ENCODE measurements at regions not wholly inside any gene's neighbourhood (a gene's known extent, or its start where the extent isn't known, plus 50 kb on each side); places are given as distances from the start of the nearest gene placed in this dataset.
"Not testable (repeated sequence)": the region's sequence is repeated elsewhere in the genome, so short reads cannot be mapped to it uniquely, and the experiment has no call there.

- H3K27me3 ChIP-seq (replicated peaks in 1 of 2; ENCODE audit: control insufficient read depth in 2 of 2, extremely low read depth in 1 of 2, insufficient read depth in 2 of 2, low read length in 1 of 2): no peaks in the 10 kb centered on the region
- H3K4me3 ChIP-seq (ENCODE audit: control insufficient read depth in 1 of 2, extremely low read depth in 1 of 2, low read length in 1 of 2): no peak overlapping the region
- H3K4me1 ChIP-seq (ENCODE audit: control insufficient read depth in 1 of 2, extremely low read depth in 1 of 2, insufficient read depth in 2 of 2, low read length in 2 of 2): peaks cover 0 to 3% of the 10 kb centered on the region in 2 experiments
- no peaks in the 10 kb centered on the region for H3K9me3 ChIP-seq
- no peak for DNase-seq
- H3K27ac ChIP-seq (ENCODE audit: low read length): no peak overlapping the region
- H3K4me3 Mint-ChIP-seq: no peak overlapping the region
- no peak overlapping the region for H3K27ac Mint-ChIP-seq
- CTCF ChIA-PET: interaction anchor here (0.6 to 0.7 kb wide), 2 partner anchors 26 to 1672 kb away, joined by 4 read pairs; no protein-coding TSS in a partner anchor
- H3K36me3 ChIP-seq (ENCODE audit: control insufficient read depth in 2 of 2, extremely low read depth in 1 of 2, insufficient read depth in 1 of 2, low read length in 1 of 2): peaks cover 0 to 16% of the 10 kb centered on the region in 2 donors
- H3K27me3 Mint-ChIP-seq: no peaks in the 10 kb centered on the region
- H3K36me3 Mint-ChIP-seq: peaks cover 41% of the 10 kb centered on the region
- no peak for ATAC-seq (replicated peaks in 1 of 4)
- H3K4me1 Mint-ChIP-seq: peaks cover 9 to 23% (median 13%) of the 10 kb centered on the region in 3 donors
- WGBS (ENCODE audit: insufficient coverage): 20% methylated on average over 1 of the region's 6 CpGs
- no peaks in the 10 kb centered on the region for H3K9me3 Mint-ChIP-seq
- POLR2A ChIA-PET: no interaction called here
Observed at GRCh38 chr6:27700337-27700736, 211.9 kb downstream of the OR2B2 start.

DNA sequence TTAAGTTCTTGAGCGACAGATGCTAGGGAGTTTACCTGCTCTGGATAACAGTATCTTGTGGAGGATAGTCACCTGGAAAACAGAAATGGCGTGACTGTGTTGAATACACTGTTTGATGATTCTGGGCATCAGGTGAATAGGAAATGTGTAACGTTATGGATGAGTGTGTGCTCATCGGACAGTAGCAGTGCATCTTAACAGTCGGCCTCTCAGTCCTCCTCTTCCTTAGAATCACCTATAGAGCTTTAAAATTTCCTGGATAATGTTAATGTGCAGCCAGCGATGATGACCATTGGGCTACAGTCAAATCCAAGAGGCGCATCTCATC is 217.7 kb downstream of the OR2B2 start:
- DNase-seq (no peak), ATAC-seq (replicated peaks in 1 of 4) (peak in 1 of 4 experiments; percentile 19)
- Mint-ChIP-seq H3K27me3 (no peaks in the 10 kb centered on the region), H3K27ac (peak overlapping the region in 1 of 2 donors; percentile 90), H3K4me1 (peaks cover 22 to 35% (median 32%) of the 10 kb centered on the region in 3 donors), H3K4me3 (peak overlapping the region; percentile 94 to 97 (median 97)), H3K36me3 (peaks cover 9% of the 10 kb centered on the region), H3K9me3 (no peaks in the 10 kb centered on the region)
- Histone ChIP-seq H3K36me3 (ENCODE audit: control insufficient read depth in 2 of 2, extremely low read depth in 1 of 2, insufficient read depth in 1 of 2, low read length in 1 of 2) (no peaks in the 10 kb centered on the region), H3K27ac (ENCODE audit: low read length) (no peak overlapping the region), H3K27me3 (replicated peaks in 1 of 2; ENCODE audit: control insufficient read depth in 2 of 2, extremely low read depth in 1 of 2, insufficient read depth in 2 of 2, low read length in 1 of 2) (peaks cover 3 to 4% of the 10 kb centered on the region in 2 experiments), H3K4me1 (ENCODE audit: control insufficient read depth in 1 of 2, extremely low read depth in 1 of 2, insufficient read depth in 2 of 2, low read length in 2 of 2) (peaks cover 0 to 20% of the 10 kb centered on the region in 2 experiments), H3K4me3 (ENCODE audit: control insufficient read depth in 1 of 2, extremely low read depth in 1 of 2, low read length in 1 of 2) (peak overlapping the region; percentile 71 to 98), H3K9me3 (no peaks in the 10 kb centered on the region)
- ChIA-PET POLR2A (no interaction called here), CTCF (interaction anchor here in 1 of 2 donors (0.6 to 0.8 kb wide), 3 partner anchors 16 to 1934 kb away, joined by 3 to 4 read pairs (median 3); no protein-coding TSS in a partner anchor)
- WGBS (ENCODE audit: insufficient coverage): 71% methylated on average over 3 of the region's 7 CpGs

GRCh38 chr6:27693766-27694546 is 218.2 kb downstream of the OR2B2 start:
- Histone ChIP-seq H3K27me3 (replicated peaks in 1 of 2; ENCODE audit: control insufficient read depth in 2 of 2, extremely low read depth in 1 of 2, insufficient read depth in 2 of 2, low read length in 1 of 2) (peaks cover 3 to 4% of the 10 kb centered on the region in 2 experiments), H3K4me3 (ENCODE audit: control insufficient read depth in 1 of 2, extremely low read depth in 1 of 2, low read length in 1 of 2) (peak overlapping the region; percentile 71 to 98), H3K4me1 (ENCODE audit: control insufficient read depth in 1 of 2, extremely low read depth in 1 of 2, insufficient read depth in 2 of 2, low read length in 2 of 2) (peaks cover 2 to 22% of the 10 kb centered on the region in 2 experiments), H3K27ac (ENCODE audit: low read length) (peak overlapping the region; percentile 46), H3K36me3 (ENCODE audit: control insufficient read depth in 2 of 2, extremely low read depth in 1 of 2, insufficient read depth in 1 of 2, low read length in 1 of 2) (no peaks in the 10 kb centered on the region), H3K9me3 (no peaks in the 10 kb centered on the region)
- ChIA-PET POLR2A (no interaction called here), CTCF (interaction anchor here in 1 of 2 donors (0.7 to 0.8 kb wide), 2 partner anchors 16 to 58 kb away, joined by 3 read pairs; no protein-coding TSS in a partner anchor)
- no peaks in the 10 kb centered on the region for H3K9me3 Mint-ChIP-seq
- 4% methylated on average over 25 of the region's 34 CpGs for WGBS (ENCODE audit: insufficient coverage)
- peak overlapping the region; percentile 94 to 97 (median 97) for H3K4me3 Mint-ChIP-seq
- H3K4me1 Mint-ChIP-seq: peaks cover 23 to 37% (median 36%) of the 10 kb centered on the region in 3 donors
- no peaks in the 10 kb centered on the region for H3K27me3 Mint-ChIP-seq
- DNase-seq (peak in 14 of 35 experiments; percentile 2 to 57 (median 18)), ATAC-seq (replicated peaks in 1 of 4) (peak; percentile 45 to 71 (median 68))
- peaks cover 5% of the 10 kb centered on the region for H3K36me3 Mint-ChIP-seq
- peak overlapping the region; percentile 82 to 90 for H3K27ac Mint-ChIP-seq

GRCh38 chr6:27692133-27692532 is 219.2 kb upstream of the ZNF184 start:
- H3K27ac ChIP-seq (ENCODE audit: low read length); H3K4me3 ChIP-seq (ENCODE audit: control insufficient read depth in 1 of 2, extremely low read depth in 1 of 2, low read length in 1 of 2); DNase-seq; H3K9me3 Mint-ChIP-seq; H3K9me3 ChIP-seq; H3K36me3 ChIP-seq (ENCODE audit: control insufficient read depth in 2 of 2, extremely low read depth in 1 of 2, insufficient read depth in 1 of 2, low read length in 1 of 2); H3K27me3 ChIP-seq (replicated peaks in 1 of 2; ENCODE audit: control insufficient read depth in 2 of 2, extremely low read depth in 1 of 2, insufficient read depth in 2 of 2, low read length in 1 of 2); H3K27ac Mint-ChIP-seq; H3K27me3 Mint-ChIP-seq; ATAC-seq (replicated peaks in 1 of 4); H3K36me3 Mint-ChIP-seq: not testable (repeated sequence)
- ChIA-PET CTCF (interaction anchor here in 1 of 2 donors (0.5 kb wide), 1 partner anchor 58 kb away, joined by 3 read pairs; no protein-coding TSS in a partner anchor), POLR2A (interaction anchor here in 1 of 2 donors (0.7 to 0.8 kb wide), 2 partner anchors 115 to 220 kb away, joined by 4 to 6 read pairs; no protein-coding TSS in a partner anchor)
- peaks cover 4 to 35% of the 10 kb centered on the region in 2 experiments for H3K4me1 ChIP-seq (ENCODE audit: control insufficient read depth in 1 of 2, extremely low read depth in 1 of 2, insufficient read depth in 2 of 2, low read length in 2 of 2)
- peak overlapping the region in 1 of 3 donors; percentile 94 for H3K4me3 Mint-ChIP-seq
- WGBS (ENCODE audit: insufficient coverage): 100% methylated on average over 9 of the region's 10 CpGs
- peaks cover 36 to 53% (median 50%) of the 10 kb centered on the region in 3 donors for H3K4me1 Mint-ChIP-seq

DNA sequence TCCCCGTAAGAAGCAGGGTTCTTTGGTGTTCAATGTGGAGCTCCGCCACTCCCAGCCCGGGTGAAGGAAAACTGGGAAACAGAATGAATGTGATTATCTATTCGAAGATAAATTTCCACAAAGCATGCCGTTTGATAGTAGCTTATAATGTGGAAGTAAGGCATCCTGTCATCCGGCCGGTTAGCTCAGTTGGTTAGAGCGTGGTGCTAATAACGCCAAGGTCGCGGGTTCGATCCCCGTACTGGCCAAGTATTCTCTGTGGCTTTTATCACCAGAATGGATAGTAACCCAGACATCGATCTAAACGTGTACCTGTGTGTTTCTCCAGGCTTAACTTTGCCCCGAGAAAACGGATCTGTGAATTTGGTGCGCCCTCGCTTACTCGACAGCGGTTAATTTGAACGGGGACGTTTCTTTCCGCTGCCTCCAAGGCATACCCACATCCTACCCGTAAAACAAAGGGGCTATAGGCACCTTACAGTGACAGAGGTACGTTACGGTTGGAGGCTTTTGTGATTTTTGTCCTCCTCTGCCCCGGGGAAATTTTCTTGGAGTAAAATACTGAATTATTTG is 215.2 kb upstream of the ZNF184 start:
- Histone ChIP-seq H3K9me3 (no peaks in the 10 kb centered on the region), H3K27ac (ENCODE audit: low read length) (peak overlapping the region; percentile 40), H3K27me3 (replicated peaks in 1 of 2; ENCODE audit: control insufficient read depth in 2 of 2, extremely low read depth in 1 of 2, insufficient read depth in 2 of 2, low read length in 1 of 2) (peaks cover 7 to 13% of the 10 kb centered on the region in 2 experiments), H3K4me1 (ENCODE audit: control insufficient read depth in 1 of 2, extremely low read depth in 1 of 2, insufficient read depth in 2 of 2, low read length in 2 of 2) (peaks cover 4 to 20% of the 10 kb centered on the region in 2 experiments), H3K4me3 (ENCODE audit: control insufficient read depth in 1 of 2, extremely low read depth in 1 of 2, low read length in 1 of 2) (peak overlapping the region; percentile 78 to 79), H3K36me3 (ENCODE audit: control insufficient read depth in 2 of 2, extremely low read depth in 1 of 2, insufficient read depth in 1 of 2, low read length in 1 of 2) (no peaks in the 10 kb centered on the region)
- ChIA-PET CTCF (interaction anchor here in 1 of 2 donors (0.6 to 4.5 kb wide), 10 partner anchors 64 to 454 kb away, joined by 3 to 27 read pairs (median 4); partner anchors contain the start of gene ZKSCAN8), POLR2A (interaction anchor here in 1 of 2 donors (0.8 to 1.0 kb wide), 3 partner anchors 64 to 1632 kb away, joined by 3 to 4 read pairs (median 3); a partner anchor contains a TSS)
- peak; percentile 70 to 91 (median 82) for DNase-seq
- H3K4me3 Mint-ChIP-seq: peak overlapping the region; percentile 85 to 94 (median 85)
- peaks cover 0 to 6% of the 10 kb centered on the region in 2 donors for H3K27me3 Mint-ChIP-seq
- ATAC-seq (replicated peaks in 1 of 4): peak; percentile 78 to 86 (median 82)
- H3K27ac Mint-ChIP-seq: peak overlapping the region; percentile 86 to 91
- under 1% methylated on average over 14 of the region's 28 CpGs for WGBS (ENCODE audit: insufficient coverage)
- no peaks in the 10 kb centered on the region for H3K36me3 Mint-ChIP-seq
- H3K4me1 Mint-ChIP-seq: peaks cover 24 to 30% (median 27%) of the 10 kb centered on the region in 3 donors
- H3K9me3 Mint-ChIP-seq: no peaks in the 10 kb centered on the region
